Esophagus muscularis mucosa (tissue), 3 donors: ENCODE measurements at regions not wholly inside any gene's neighbourhood (a gene's known extent, or its start where the extent isn't known, plus 50 kb on each side); places are given as distances from the start of the nearest gene placed in this dataset.

Experiments used
- CTCF ChIP-seq, 3 experiments: fragments of 200-600 bp in 2 of 3; fragments of 450-650 bp in 1 of 3; sonication (generic) in 2 of 3; IDR thresholded peaks; one replicate each; pipeline ENCODE4 v1.5.1; 2017 to 2019; ENCODE audit warnings: antibody characterized with exemption in 3 of 3, mild to moderate bottlenecking in 2 of 3, moderate library complexity in 1 of 3
- POLR2A ChIP-seq: fragments of 450-650 bp; IDR thresholded peaks from one replicate; pipeline ENCODE4 v1.6.1; 2017; ENCODE audit warnings: antibody characterized with exemption, moderate library complexity, mild to moderate bottlenecking, low read depth
- POLR2AphosphoS5 ChIP-seq, 2 donors: sonication (generic); formaldehyde crosslinking; IDR thresholded peaks; one replicate each; pipeline ENCODE4 v1.6.1; 2017; ENCODE audit warnings: antibody characterized with exemption in 2 of 2

GRCh38 chr2:48006094-48006493 lies 99.8 kb upstream of the FBXO11 start:
- TF ChIP-seq CTCF (IDR thresholded peaks at IDR 0.05), result no peak
- TF ChIP-seq POLR2A, result no peak
- TF ChIP-seq POLR2AphosphoS5 (IDR thresholded peaks at IDR 0.05), result no peak
